H9 (cell line): ENCODE measurements at regions not wholly inside any gene's neighbourhood (a gene's known extent, or its start where the extent isn't known, plus 50 kb on each side); places are given as distances from the start of the nearest gene placed in this dataset.

Source experiments
- DNase-seq: peaks from one replicate; pipeline ENCODE4 v3.0.0-alpha.2; 2017
- H2AFZ ChIP-seq: one replicate; pipeline ENCODE4 v1.6.1; 2013; ENCODE audit warnings: mild to moderate bottlenecking, low read length, control low read depth, moderate library complexity
- H2AK5ac ChIP-seq: 2 replicates; pipeline ENCODE4 v1.6.1; 2013; ENCODE audit warnings: low read length, control low read depth, mixed read lengths; ENCODE audit not compliant: insufficient read length
- H2BK120ac ChIP-seq: one replicate; pipeline ENCODE4 v1.6.1; 2013; ENCODE audit warnings: low read depth, mild to moderate bottlenecking, low read length, control low read depth, inconsistent platforms; ENCODE audit not compliant: poor library complexity, severe bottlenecking
- H2BK12ac ChIP-seq: 2 replicates; pipeline ENCODE4 v1.6.1; 2013; ENCODE audit warnings: low read length, control low read depth, mixed read lengths, low read depth; ENCODE audit not compliant: insufficient read length
- H2BK15ac ChIP-seq: 2 replicates; pipeline ENCODE4 v1.6.1; 2013; ENCODE audit warnings: low read depth, low read length, control low read depth
- H2BK20ac ChIP-seq: one replicate; pipeline ENCODE4 v1.6.1; 2013; ENCODE audit warnings: low read depth, mild to moderate bottlenecking, low read length, control low read depth, inconsistent platforms; ENCODE audit not compliant: poor library complexity, severe bottlenecking
- H2BK5ac ChIP-seq: 2 replicates; pipeline ENCODE4 v1.6.1; 2013; ENCODE audit warnings: low read length, control low read depth, mixed read lengths; ENCODE audit not compliant: insufficient read length
- H3K14ac ChIP-seq: 2 replicates; pipeline ENCODE4 v1.6.1; 2013; ENCODE audit warnings: low read length, control low read depth; ENCODE audit not compliant: insufficient read depth
- H3K18ac ChIP-seq: 2 replicates; pipeline ENCODE4 v1.6.1; 2013; ENCODE audit warnings: low read depth, mild to moderate bottlenecking, mixed read lengths, low read length, control low read depth; ENCODE audit not compliant: insufficient read length
- H3K23ac ChIP-seq: 2 replicates; pipeline ENCODE4 v1.6.1; 2013; ENCODE audit warnings: low read length, control low read depth, mixed read lengths, low read depth; ENCODE audit not compliant: insufficient read length
- H3K23me2 ChIP-seq: 2 replicates; pipeline ENCODE4 v1.6.1; 2013; ENCODE audit warnings: low read depth, mild to moderate bottlenecking, mixed read lengths, low read length, control low read depth; ENCODE audit not compliant: insufficient read length, poor library complexity, severe bottlenecking
- H3K27ac ChIP-seq: 2 replicates; pipeline ENCODE4 v1.5.1; 2013; ENCODE audit warnings: low read length, control low read depth, mixed read lengths, low read depth; ENCODE audit not compliant: insufficient read length
- H3K27me3 ChIP-seq: 2 replicates; pipeline ENCODE4 v1.6.1; 2013; ENCODE audit warnings: low read length, control low read depth, inconsistent platforms; ENCODE audit not compliant: insufficient read depth
- H3K4ac ChIP-seq: 2 replicates; pipeline ENCODE4 v1.6.1; 2013; ENCODE audit warnings: low read depth, mild to moderate bottlenecking, control low read depth, inconsistent platforms, low read length, moderate library complexity
- H3K4me1 ChIP-seq: 2 replicates; pipeline ENCODE4 v1.6.1; 2013; ENCODE audit warnings: low read length, control low read depth, inconsistent platforms; ENCODE audit not compliant: insufficient read depth
- H3K4me2 ChIP-seq: 2 replicates; pipeline ENCODE4 v1.6.1; 2013; ENCODE audit warnings: low read length, control low read depth, mixed read lengths; ENCODE audit not compliant: insufficient read length, insufficient read depth
- H3K56ac ChIP-seq: 2 replicates; pipeline ENCODE4 v1.6.1; 2013; ENCODE audit warnings: low read depth, mild to moderate bottlenecking, mixed read lengths, low read length, control low read depth; ENCODE audit not compliant: insufficient read length
- H3K79me1 ChIP-seq: 2 replicates; pipeline ENCODE4 v1.6.1; 2013; ENCODE audit warnings: low read depth, mild to moderate bottlenecking, moderate library complexity, low read length, control low read depth, inconsistent platforms; ENCODE audit not compliant: insufficient read depth, poor library complexity, severe bottlenecking
- H3K79me2 ChIP-seq: 2 replicates; pipeline ENCODE4 v1.6.1; 2013; ENCODE audit warnings: low read length, control low read depth, inconsistent platforms; ENCODE audit not compliant: insufficient read depth
- H3K9ac ChIP-seq: 2 replicates; pipeline ENCODE4 v1.6.1; 2013; ENCODE audit warnings: low read length, control low read depth, mixed read lengths; ENCODE audit not compliant: insufficient read length; ENCODE audit errors: extremely low read depth
- H3K9me3 ChIP-seq: one replicate; pipeline ENCODE4 v1.6.1; 2013; ENCODE audit warnings: low read depth, low read length, inconsistent platforms; ENCODE audit not compliant: control insufficient read depth
- H3T11ph ChIP-seq: one replicate; pipeline ENCODE4 v1.6.1; 2013; ENCODE audit warnings: mild to moderate bottlenecking, low read length, control low read depth, inconsistent platforms
- H4K20me1 ChIP-seq: one replicate; pipeline ENCODE4 v1.6.1; 2013; ENCODE audit not compliant: control insufficient read depth, insufficient read length, insufficient read depth
- H4K5ac ChIP-seq: 2 replicates; pipeline ENCODE4 v1.6.1; 2013; ENCODE audit warnings: low read depth, mild to moderate bottlenecking, mixed read lengths, low read length, control low read depth; ENCODE audit not compliant: insufficient read length
- H4K8ac ChIP-seq: replicated peaks from 2 replicates; pipeline ENCODE4 v1.6.1; 2013; ENCODE audit warnings: low read length, control low read depth, mixed read lengths, low read depth; ENCODE audit not compliant: insufficient read length
- H4K91ac ChIP-seq: 2 replicates; pipeline ENCODE4 v1.6.1; 2013; ENCODE audit warnings: low read depth, mild to moderate bottlenecking, moderate library complexity, mixed read lengths, low read length, control low read depth; ENCODE audit not compliant: insufficient read length
- H3K27ac Mint-ChIP-seq, 3 experiments: 2 replicates in 2 of 3; 3 replicates in 1 of 3; pipeline ENCODE4 v1.8.0; 2020 to 2021; ENCODE audit warnings: mixed read lengths in 3 of 3, mild to moderate bottlenecking in 1 of 3, moderate library complexity in 1 of 3
- H3K27me3 Mint-ChIP-seq: 2 replicates; pipeline ENCODE4 v1.8.0; 2021; ENCODE audit warnings: low read depth, mild to moderate bottlenecking, moderate library complexity, mixed read lengths
- H3K36me3 Mint-ChIP-seq, 3 experiments: 2 replicates in 2 of 3; 3 replicates in 1 of 3; pipeline ENCODE4 v1.8.0; 2020 to 2021; ENCODE audit warnings: low read depth in 3 of 3, mixed read lengths in 3 of 3; ENCODE audit not compliant: insufficient read depth in 1 of 3
- H3K4me1 Mint-ChIP-seq, 2 experiments: 2 replicates each; pipeline ENCODE4 v1.8.0; 2020; ENCODE audit warnings: mixed read lengths in 2 of 2
- H3K4me3 Mint-ChIP-seq, 2 experiments: 2 replicates in 1 of 2; 3 replicates in 1 of 2; pipeline ENCODE4 v1.8.0; 2020 to 2021; ENCODE audit warnings: mild to moderate bottlenecking in 2 of 2, mixed read lengths in 2 of 2, moderate library complexity in 1 of 2
- H3K9me3 Mint-ChIP-seq, 2 experiments: 2 replicates in 1 of 2; 3 replicates in 1 of 2; pipeline ENCODE4 v1.8.0; 2020; ENCODE audit warnings: mild to moderate bottlenecking in 2 of 2, mixed read lengths in 2 of 2, moderate library complexity in 1 of 2
- WGBS: extraction: QIAGEN DNeasy Blood & Tissue Kit; methylation state at CpG from one replicate; pipeline ENCODE4 v1.1.7; 2013; ENCODE audit warnings: missing lambda C conversion rate, low lambda C conversion rate, mixed read lengths; ENCODE audit not compliant: insufficient read length; ENCODE audit errors: extremely low coverage; 5-methylcytosine and 5-hydroxymethylcytosine counted together
- TF ChIP-seq, protein P1 (sequence below): fragments of 200-600 bp; sonication (generic); conservative IDR thresholded peaks from 3 replicates; pipeline ENCODE4 v1.8.0; 2021; ENCODE audit warnings: antibody characterized with exemption, mild to moderate bottlenecking

DNA sequence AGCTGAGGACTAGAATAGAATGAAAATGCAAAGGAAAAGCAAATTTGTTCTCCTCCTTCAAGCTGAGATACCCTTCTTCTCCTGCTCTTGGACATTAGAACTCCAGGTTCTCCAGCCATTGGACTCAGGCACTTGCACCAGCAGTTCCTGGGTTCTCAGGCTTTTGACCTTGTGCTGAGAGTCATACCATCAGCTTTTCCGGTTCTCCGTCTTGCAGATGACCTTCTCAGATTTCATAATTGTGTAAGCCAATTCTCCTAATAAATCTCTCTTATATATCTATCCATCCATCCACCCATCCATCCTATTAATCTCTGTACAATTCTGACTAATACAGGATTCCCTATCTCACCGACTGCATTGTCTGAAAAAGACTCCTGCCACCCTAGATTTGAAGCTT lies 108.3 kb downstream of the AHR start:
- Histone ChIP-seq H3K27ac (no peak overlapping the region), H3K23ac (no peak overlapping the region), H3K14ac (no peak overlapping the region), H2BK15ac (no peak overlapping the region), H3K4me1 (no peaks in the 10 kb centered on the region), H2BK12ac (no peak overlapping the region), H2AFZ (no peak overlapping the region), H3K56ac (no peak overlapping the region), H3K23me2 (no peaks in the 10 kb centered on the region), H3K18ac (no peak overlapping the region), H4K5ac (no peak overlapping the region), H3K27me3 (no peaks in the 10 kb centered on the region), H3K9me3 (no peaks in the 10 kb centered on the region), H3T11ph (no peak overlapping the region), H3K79me2 (no peaks in the 10 kb centered on the region), H4K91ac (no peak overlapping the region), H2BK120ac (no peak overlapping the region), H3K4ac (no peak overlapping the region), H4K8ac (no peak overlapping the region), H2BK5ac (no peak overlapping the region), H3K79me1 (no peaks in the 10 kb centered on the region), H3K4me2 (no peak overlapping the region), H2AK5ac (no peak overlapping the region), H4K20me1 (no peaks in the 10 kb centered on the region), H2BK20ac (no peak overlapping the region), H3K9ac (no peak overlapping the region)
- no CpG with 5 or more reads among the region's 3 CpGs for WGBS
- H3K9me3 Mint-ChIP-seq = no peaks in the 10 kb centered on the region
- no peaks in the 10 kb centered on the region for H3K4me1 Mint-ChIP-seq
- TF ChIP-seq, protein P1, sequence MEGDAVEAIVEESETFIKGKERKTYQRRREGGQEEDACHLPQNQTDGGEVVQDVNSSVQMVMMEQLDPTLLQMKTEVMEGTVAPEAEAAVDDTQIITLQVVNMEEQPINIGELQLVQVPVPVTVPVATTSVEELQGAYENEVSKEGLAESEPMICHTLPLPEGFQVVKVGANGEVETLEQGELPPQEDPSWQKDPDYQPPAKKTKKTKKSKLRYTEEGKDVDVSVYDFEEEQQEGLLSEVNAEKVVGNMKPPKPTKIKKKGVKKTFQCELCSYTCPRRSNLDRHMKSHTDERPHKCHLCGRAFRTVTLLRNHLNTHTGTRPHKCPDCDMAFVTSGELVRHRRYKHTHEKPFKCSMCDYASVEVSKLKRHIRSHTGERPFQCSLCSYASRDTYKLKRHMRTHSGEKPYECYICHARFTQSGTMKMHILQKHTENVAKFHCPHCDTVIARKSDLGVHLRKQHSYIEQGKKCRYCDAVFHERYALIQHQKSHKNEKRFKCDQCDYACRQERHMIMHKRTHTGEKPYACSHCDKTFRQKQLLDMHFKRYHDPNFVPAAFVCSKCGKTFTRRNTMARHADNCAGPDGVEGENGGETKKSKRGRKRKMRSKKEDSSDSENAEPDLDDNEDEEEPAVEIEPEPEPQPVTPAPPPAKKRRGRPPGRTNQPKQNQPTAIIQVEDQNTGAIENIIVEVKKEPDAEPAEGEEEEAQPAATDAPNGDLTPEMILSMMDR = no peak
- H3K27me3 Mint-ChIP-seq = no peaks in the 10 kb centered on the region
- no peak for DNase-seq
- no peaks in the 10 kb centered on the region for H3K36me3 Mint-ChIP-seq
- H3K4me3 Mint-ChIP-seq = no peak overlapping the region
- H3K27ac Mint-ChIP-seq = no peak overlapping the region
